Skeletal muscle satellite cell (primary cell): ENCODE measurements at regions not wholly inside any gene's neighbourhood (a gene's known extent, or its start where the extent isn't known, plus 50 kb on each side); places are given as distances from the start of the nearest gene placed in this dataset.

Source experiments
- H3K27me3 ChIP-seq: 2 replicates; pipeline ENCODE4 v1.7.0; 2013; ENCODE audit warnings: low read length; ENCODE audit not compliant: control insufficient read depth, insufficient read depth
- H3K36me3 ChIP-seq: 2 replicates; pipeline ENCODE4 v1.7.0; 2013; ENCODE audit warnings: mild to moderate bottlenecking, control low read depth, low read length; ENCODE audit not compliant: insufficient read depth
- H3K4me1 ChIP-seq: 2 replicates; pipeline ENCODE4 v1.7.0; 2013; ENCODE audit warnings: low read length; ENCODE audit not compliant: control insufficient read depth, insufficient read depth
- H3K4me2 ChIP-seq: 2 replicates; pipeline ENCODE4 v1.7.0; 2013; ENCODE audit warnings: mild to moderate bottlenecking, low read length
- H3K4me3 ChIP-seq: 2 replicates; pipeline ENCODE4 v1.7.0; 2013; ENCODE audit warnings: low read length
- H3K9ac ChIP-seq: 2 replicates; pipeline ENCODE4 v1.7.0; 2013; ENCODE audit warnings: mild to moderate bottlenecking, low read depth, low read length, moderate library complexity
- H3K9me3 ChIP-seq: replicated peaks from 2 replicates; pipeline ENCODE4 v1.7.0; 2013; ENCODE audit warnings: mild to moderate bottlenecking, control low read depth, low read length

GRCh38 chr6:144835322-144835973 is 550.3 kb downstream of the UTRN start:
- H3K4me3 ChIP-seq: no peak overlapping the region
- no peak overlapping the region for H3K4me2 ChIP-seq
- H3K9ac ChIP-seq: no peak overlapping the region
- H3K36me3 ChIP-seq: peaks cover 28% of the 10 kb centered on the region
- H3K4me1 ChIP-seq: no peaks in the 10 kb centered on the region
- H3K9me3 ChIP-seq: no peaks in the 10 kb centered on the region
- H3K27me3 ChIP-seq: no peaks in the 10 kb centered on the region

GRCh38 chr6:144840619-144841018 is 555.5 kb downstream of the UTRN start:
- no peaks in the 10 kb centered on the region for H3K9me3 ChIP-seq
- H3K4me2 ChIP-seq: no peak overlapping the region
- peaks cover 26% of the 10 kb centered on the region for H3K36me3 ChIP-seq
- H3K4me3 ChIP-seq: no peak overlapping the region
- H3K9ac ChIP-seq: no peak overlapping the region
- H3K27me3 ChIP-seq: no peaks in the 10 kb centered on the region
- peaks cover 13% of the 10 kb centered on the region for H3K4me1 ChIP-seq

- Histone ChIP-seq H3K4me3 (no peak overlapping the region), H3K9ac (no peak overlapping the region), H3K4me1 (peaks cover 18% of the 10 kb centered on the region), H3K36me3 (peaks cover 16% of the 10 kb centered on the region), H3K27me3 (no peaks in the 10 kb centered on the region), H3K9me3 (no peaks in the 10 kb centered on the region), H3K4me2 (no peak overlapping the region)
Measured at GRCh38 chr6:144843701-144844100, 558.6 kb downstream of the UTRN start.

- Histone ChIP-seq H3K9me3 (no peaks in the 10 kb centered on the region), H3K4me2 (no peak overlapping the region), H3K27me3 (no peaks in the 10 kb centered on the region), H3K4me1 (peaks cover 18% of the 10 kb centered on the region), H3K9ac (no peak overlapping the region), H3K4me3 (no peak overlapping the region), H3K36me3 (peaks cover 12% of the 10 kb centered on the region)
Measured at GRCh38 chr6:144844596-144844995, 559.5 kb downstream of the UTRN start.

- Histone ChIP-seq H3K36me3 (peaks cover 12% of the 10 kb centered on the region), H3K4me3 (no peak overlapping the region), H3K4me2 (no peak overlapping the region), H3K9ac (peak overlapping the region; percentile 30), H3K9me3 (no peaks in the 10 kb centered on the region), H3K27me3 (no peaks in the 10 kb centered on the region), H3K4me1 (peaks cover 18% of the 10 kb centered on the region)
Measured at GRCh38 chr6:144845186-144845585, 560.1 kb downstream of the UTRN start.

- Histone ChIP-seq H3K9me3 (no peaks in the 10 kb centered on the region), H3K27me3 (no peaks in the 10 kb centered on the region)
Measured at GRCh38 chr6:144847916-144848315, 562.8 kb downstream of the UTRN start.

GRCh38 chr6:144849920-144850319 is 564.8 kb downstream of the UTRN start:
- peaks cover 20% of the 10 kb centered on the region for H3K36me3 ChIP-seq
- no peak overlapping the region for H3K4me2 ChIP-seq
- H3K9ac ChIP-seq: no peak overlapping the region
- no peaks in the 10 kb centered on the region for H3K27me3 ChIP-seq
- no peak overlapping the region for H3K4me3 ChIP-seq
- no peaks in the 10 kb centered on the region for H3K9me3 ChIP-seq
- H3K4me1 ChIP-seq: peaks cover 11% of the 10 kb centered on the region

More at GRCh38 chr6:144847916-144848315, 562.8 kb downstream of the UTRN start:
- Histone ChIP-seq H3K36me3 (peaks cover 15% of the 10 kb centered on the region), H3K4me2 (no peak overlapping the region), H3K4me1 (peaks cover 18% of the 10 kb centered on the region), H3K9ac (no peak overlapping the region), H3K4me3 (no peak overlapping the region)

GRCh38 chr6:144853603-144854002 is 568.5 kb downstream of the UTRN start:
- Histone ChIP-seq H3K27me3 (no peaks in the 10 kb centered on the region), H3K9me3 (no peaks in the 10 kb centered on the region), H3K9ac (no peak overlapping the region), H3K4me1 (no peaks in the 10 kb centered on the region), H3K4me2 (no peak overlapping the region), H3K36me3 (peaks cover 14% of the 10 kb centered on the region), H3K4me3 (no peak overlapping the region)

GRCh38 chr6:144854654-144855053 is 569.5 kb downstream of the UTRN start:
- Histone ChIP-seq H3K4me1 (no peaks in the 10 kb centered on the region), H3K9ac (no peak overlapping the region), H3K27me3 (no peaks in the 10 kb centered on the region), H3K9me3 (no peaks in the 10 kb centered on the region), H3K4me2 (no peak overlapping the region), H3K4me3 (no peak overlapping the region), H3K36me3 (peaks cover 14% of the 10 kb centered on the region)

- H3K9ac ChIP-seq: no peak overlapping the region
- H3K4me3 ChIP-seq: no peak overlapping the region
- H3K4me2 ChIP-seq: no peak overlapping the region
- peaks cover 14% of the 10 kb centered on the region for H3K36me3 ChIP-seq
- H3K9me3 ChIP-seq: no peaks in the 10 kb centered on the region
- no peaks in the 10 kb centered on the region for H3K27me3 ChIP-seq
- H3K4me1 ChIP-seq: no peaks in the 10 kb centered on the region
Measured at GRCh38 chr6:144855375-144855774, 570.2 kb downstream of the UTRN start.

- H3K4me2 ChIP-seq: no peak overlapping the region
- H3K9me3 ChIP-seq: no peaks in the 10 kb centered on the region
- H3K4me3 ChIP-seq: no peak overlapping the region
- H3K27me3 ChIP-seq: no peaks in the 10 kb centered on the region
- peaks cover 9% of the 10 kb centered on the region for H3K36me3 ChIP-seq
- H3K4me1 ChIP-seq: no peaks in the 10 kb centered on the region
- no peak overlapping the region for H3K9ac ChIP-seq
Measured at GRCh38 chr6:144855812-144856531, 570.8 kb downstream of the UTRN start.

- Histone ChIP-seq H3K4me1 (no peaks in the 10 kb centered on the region), H3K9me3 (no peaks in the 10 kb centered on the region), H3K4me3 (no peak overlapping the region)
Measured at GRCh38 chr6:144856622-144857021, 571.5 kb downstream of the UTRN start.

More at GRCh38 chr6:144856622-144857021, 571.5 kb downstream of the UTRN start:
- H3K27me3 ChIP-seq: no peaks in the 10 kb centered on the region
- H3K9ac ChIP-seq: no peak overlapping the region
- H3K36me3 ChIP-seq: peaks cover 9% of the 10 kb centered on the region
- no peak overlapping the region for H3K4me2 ChIP-seq
